Fibroblast of skin of abdomen (primary cell): ENCODE measurements at regions not wholly inside any gene's neighbourhood (a gene's known extent, or its start where the extent isn't known, plus 50 kb on each side); places are given as distances from the start of the nearest gene placed in this dataset.
"Not testable (repeated sequence)": the region's sequence is repeated elsewhere in the genome, so short reads cannot be mapped to it uniquely, and the experiment has no call there.

ENCODE experiments used
- DNase-seq: peaks from one replicate; pipeline ENCODE4 v3.0.0-alpha.2; 2013

GRCh38 chr5:26535215-26535614 is 503.2 kb downstream of the CDH9 start:
- DNase-seq: no peak

DNA sequence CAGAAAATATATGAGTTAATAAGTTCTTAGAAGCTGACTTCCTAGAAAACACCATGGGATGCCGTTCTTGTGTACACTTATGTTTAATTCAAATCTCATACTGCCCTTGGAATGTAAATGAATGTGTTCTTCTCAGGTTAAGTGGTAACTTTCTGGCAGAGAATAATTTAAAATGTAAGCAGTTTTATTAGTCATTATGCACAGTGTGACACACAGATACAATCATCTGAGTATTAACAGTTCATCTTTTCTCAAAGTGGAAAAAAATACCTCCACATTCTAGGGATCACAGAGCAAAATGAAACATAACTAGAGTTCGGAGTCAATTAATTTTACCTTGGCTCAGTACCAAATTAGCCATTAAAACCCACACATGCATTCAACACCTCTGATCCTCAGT is 508.1 kb downstream of the CDH9 start:
- no peak for DNase-seq

DNA sequence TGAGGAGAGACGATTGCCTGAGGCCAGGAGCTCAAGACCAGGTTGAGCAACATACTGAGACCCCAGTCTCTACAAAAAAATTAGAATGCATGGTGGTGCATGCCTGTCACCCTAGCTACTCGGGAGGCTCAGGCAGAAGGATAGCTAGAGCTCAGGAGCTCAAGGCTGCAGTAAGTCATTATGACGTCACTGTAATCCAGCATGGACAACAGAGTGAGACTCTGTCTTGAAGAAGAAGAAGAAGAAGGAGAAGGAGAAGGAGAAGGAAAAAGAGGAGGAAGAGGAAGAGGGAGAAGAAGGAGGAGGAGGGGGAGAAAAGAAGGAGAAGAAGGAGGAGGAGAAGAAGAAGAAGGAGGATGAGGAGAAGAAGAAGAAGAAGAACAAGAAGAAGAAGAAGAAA is 519.1 kb downstream of the CDH9 start:
- DNase-seq: no peak

GRCh38 chr5:26518065-26518464 is 520.3 kb downstream of the CDH9 start:
- DNase-seq: no peak

GRCh38 chr5:26498972-26499371 is 539.4 kb downstream of the CDH9 start:
- DNase-seq: no peak

DNA sequence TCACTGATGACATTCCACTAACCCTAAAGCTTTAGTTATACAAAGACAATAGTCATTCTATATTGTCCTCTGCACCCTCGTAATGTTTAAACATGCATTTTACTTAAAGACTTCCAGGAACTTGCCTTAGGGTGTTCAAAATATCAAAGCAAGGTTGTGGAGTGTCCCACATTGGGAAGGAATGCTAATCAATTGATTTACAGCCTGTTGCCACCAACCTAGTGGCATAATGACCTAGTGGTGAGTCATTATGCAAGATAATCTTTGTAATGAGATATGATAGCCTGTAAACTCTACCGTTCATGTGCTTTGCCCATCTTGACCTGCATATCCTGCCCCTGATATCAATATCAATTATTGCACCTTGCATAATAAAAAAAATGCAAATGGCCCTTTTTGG is 542.9 kb downstream of the CDH9 start:
- no peak for DNase-seq

GRCh38 chr5:26492906-26493459 is 545.4 kb downstream of the CDH9 start:
- DNase-seq: no peak

DNA sequence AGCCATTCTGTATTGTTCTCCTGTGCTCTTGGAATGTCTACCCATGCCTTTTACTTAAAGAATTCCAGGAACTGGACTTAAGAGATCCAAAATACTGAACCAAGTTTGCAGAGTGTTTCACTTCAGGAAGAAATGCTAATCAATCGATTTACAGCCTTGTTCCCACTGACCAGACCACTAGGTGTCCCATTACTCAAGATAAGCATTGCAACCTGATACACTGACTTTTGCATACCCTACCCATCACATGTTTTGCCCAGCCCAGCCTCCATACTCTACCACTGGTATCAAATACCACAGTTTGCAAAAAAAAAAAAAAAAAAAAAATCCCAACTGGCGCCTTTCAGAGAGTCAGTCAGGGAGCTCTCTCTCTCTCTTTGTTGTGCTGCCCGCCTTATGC is 550.8 kb downstream of the CDH9 start:
- no peak for DNase-seq

DNA sequence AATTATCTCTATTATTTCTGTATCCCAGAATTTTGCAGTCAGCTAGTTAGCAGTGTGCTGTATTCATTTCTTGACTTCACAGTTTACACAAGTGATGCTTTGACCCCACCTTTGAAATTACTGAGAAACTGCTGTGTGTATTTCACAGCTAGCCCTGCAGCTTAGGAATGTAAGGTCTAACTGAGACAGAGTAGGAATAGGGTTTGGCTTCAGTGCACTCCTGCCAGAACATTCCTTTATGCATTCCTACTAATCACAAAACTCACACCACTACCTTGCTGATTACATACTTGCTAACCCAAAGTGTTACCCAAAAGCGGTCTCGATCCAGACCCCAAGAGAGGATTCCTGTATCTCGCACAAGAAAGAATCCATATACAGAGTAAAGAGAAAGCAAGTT is 551.8 kb downstream of the CDH9 start:
- DNase-seq: no peak

- DNase-seq: not testable (repeated sequence)
Observed at GRCh38 chr5:26485146-26485860, 553.1 kb downstream of the CDH9 start.

GRCh38 chr5:26482810-26483375 is 555.5 kb downstream of the CDH9 start:
- no peak for DNase-seq

- no peak for DNase-seq
Observed at GRCh38 chr5:26482076-26482809, 556.1 kb downstream of the CDH9 start.

- no peak for DNase-seq
Observed at GRCh38 chr5:26470439-26470838, 567.9 kb downstream of the CDH9 start.

DNA sequence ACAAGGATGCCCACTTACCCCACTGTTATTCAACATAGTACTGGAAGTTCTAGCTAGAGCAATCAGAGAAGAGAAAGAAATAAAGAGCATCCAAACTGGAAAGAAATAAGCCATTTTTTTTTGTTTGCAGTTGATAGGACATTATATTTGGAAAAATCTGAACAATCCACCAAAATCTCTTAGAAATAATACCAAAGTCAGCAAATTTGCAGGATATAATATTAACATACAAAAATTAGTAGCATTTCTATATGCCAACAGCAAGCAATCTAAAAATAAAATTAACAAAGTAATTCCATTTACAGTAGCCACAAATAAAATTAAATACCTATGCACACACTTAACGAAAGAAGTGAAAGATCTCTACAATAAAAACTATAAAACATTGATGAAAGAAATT is 599.3 kb downstream of the CDH9 start:
- DNase-seq: no peak

DNA sequence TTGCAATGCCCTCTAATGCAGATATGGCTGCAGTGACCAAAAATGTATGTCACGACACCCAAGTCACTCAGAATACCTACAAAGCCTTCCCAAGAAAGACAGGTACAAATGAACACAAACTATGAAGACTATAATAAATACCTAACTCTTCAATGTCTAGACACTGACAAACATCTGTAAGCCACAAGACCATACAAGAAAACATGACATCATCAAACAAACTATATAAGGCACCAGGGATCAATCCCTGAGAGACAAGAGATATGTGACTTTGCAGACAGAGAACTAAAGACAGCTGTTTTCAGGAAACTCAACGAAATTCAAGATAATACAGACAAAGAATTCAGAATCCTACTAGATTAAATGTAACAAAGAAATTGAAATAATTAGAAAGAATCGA is 603.7 kb downstream of the CDH9 start:
- DNase-seq: no peak

DNA sequence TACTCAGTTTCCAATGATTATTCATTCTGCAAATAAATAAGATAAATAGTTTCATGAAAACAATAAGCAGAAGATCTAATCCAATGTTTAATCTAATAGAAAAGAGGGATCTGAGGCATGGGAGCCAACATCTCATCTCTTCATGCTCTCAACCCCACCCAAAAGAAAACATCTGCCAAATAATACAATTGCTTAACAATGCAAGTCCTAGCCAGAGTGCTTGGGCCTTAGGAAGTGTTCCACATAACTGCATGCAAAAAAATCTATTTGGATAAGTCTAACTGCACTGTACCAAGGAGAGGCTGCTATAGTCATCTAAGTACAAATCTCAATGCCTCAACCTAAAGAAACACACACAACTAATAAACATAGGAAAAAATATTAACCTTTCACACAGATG is 606.0 kb downstream of the CDH9 start:
- no peak for DNase-seq

- no peak for DNase-seq
Observed at GRCh38 chr5:26430323-26430722, 608.1 kb downstream of the CDH9 start.

DNA sequence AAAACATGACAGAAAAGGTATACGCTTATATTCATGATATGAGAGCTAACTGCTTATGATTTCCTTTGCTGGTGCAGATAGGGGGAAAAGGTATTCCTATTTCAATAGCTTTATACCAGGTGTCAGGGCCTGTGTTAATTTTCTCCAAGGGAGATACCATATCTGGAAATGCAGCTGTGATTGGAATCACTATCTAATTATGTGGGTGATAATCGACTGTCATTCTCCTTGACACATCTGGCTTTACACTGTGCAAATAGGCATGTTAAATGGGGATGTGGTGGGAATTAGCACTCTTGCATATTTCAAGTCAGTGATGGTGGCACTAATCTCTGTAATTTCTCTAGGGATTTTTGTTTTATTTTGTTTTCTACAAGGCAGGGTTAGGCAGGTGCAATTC is 611.1 kb downstream of the CDH9 start:
- no peak for DNase-seq

DNA sequence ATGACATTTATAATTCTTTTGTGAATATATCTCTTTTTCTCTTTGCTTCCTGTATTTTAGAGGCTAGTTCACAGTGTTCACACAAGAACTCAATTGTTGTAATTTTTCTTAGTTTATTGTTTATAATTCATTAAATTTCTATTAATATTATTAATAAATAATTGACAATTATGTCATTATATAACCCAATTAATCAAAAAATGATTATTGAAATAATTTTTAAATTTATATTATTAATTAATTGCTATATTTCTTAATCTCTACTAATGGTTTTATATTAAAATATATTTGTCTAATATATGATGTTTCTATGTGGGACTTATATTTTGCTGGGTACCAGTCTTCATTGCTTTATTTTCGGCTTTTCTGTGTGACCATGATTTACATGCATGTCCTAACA is 618.4 kb downstream of the CDH9 start:
- DNase-seq: no peak

DNA sequence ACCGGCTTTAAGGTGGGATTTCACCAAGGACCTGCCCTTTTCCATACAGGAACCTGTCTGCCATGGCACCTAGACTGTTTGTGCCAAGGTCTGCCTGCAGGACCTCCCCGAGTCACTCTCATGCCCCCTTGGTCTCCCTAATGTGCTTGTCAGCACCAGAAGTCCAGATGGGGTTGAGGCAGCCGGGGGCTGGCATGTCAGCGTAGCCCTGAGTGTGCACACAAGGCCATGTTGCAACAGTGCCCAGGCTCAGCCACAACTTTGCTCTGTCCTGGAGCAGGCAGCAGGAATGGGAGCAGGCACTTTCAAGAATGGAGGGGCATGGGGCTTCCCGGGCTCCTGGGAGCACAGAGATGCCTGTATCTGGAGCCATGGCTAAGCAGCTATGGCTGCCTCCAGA is 621.5 kb downstream of the CDH9 start:
- no peak for DNase-seq

DNA sequence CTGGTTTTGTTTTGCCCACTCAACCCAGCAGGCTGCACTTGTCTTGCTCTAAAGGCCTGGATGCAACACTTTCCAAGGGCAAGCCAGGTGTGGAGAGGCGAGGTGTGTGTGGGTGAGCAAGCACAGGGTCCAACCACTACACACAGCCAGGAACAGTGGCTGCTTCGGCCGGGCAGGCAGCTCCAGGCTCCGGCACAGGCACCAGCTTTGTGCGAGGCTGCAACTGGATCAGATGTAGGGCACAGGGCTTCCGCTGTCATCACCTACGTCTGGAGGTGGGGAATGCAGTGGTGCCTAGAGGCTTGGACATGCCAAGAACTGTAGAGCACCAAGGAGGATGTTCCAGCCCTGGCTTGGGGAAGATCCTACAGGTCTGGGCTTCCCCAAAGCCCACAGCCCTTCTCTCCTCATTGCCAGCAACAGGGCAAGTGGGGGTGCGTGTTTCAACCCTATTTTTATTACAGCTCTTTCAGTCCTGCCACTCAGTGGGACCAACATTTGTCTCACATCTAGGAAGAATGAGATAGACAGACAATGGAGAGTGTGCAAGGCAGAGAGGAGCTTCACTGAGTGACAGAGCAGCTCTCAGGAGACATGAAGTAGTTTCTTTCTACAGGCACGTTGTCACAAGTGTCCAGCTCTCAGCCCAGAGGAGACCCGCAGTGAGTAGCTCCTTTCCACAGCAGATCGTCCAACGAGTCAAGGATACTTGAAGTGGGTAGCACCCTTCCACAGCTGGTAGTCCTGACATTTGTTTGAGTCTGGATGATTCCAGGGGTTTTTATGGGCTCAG is 622.2 kb downstream of the CDH9 start:
- DNase-seq: no peak

DNA sequence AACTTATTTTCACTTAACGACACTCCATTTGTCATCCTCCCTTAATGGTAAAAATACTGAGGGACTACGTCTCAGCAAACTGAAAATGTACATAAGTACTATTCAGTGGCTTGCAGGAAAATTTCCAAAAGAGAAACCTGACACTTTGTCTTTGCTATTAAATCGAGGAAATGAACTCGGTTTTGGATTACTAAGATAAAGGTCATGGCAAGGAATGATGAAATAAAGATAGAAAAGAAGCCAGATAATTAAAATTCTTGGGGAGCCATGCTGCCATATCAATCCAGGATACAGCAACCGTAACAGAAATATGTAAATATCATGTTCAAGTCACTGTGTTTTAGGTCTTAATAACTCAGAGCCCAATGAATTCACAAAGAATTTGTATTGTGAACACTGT is 647.8 kb downstream of the CDH9 start:
- DNase-seq: no peak

GRCh38 chr5:26388976-26389375 is 649.4 kb downstream of the CDH9 start:
- no peak for DNase-seq
